ENCODE measurements at regions not wholly inside any gene's neighbourhood (a gene's known extent, or its start where the extent isn't known, plus 50 kb on each side); places are given as distances from the start of the nearest gene placed in this dataset.
"Not testable (repeated sequence)": the region's sequence is repeated elsewhere in the genome, so short reads cannot be mapped to it uniquely, and the experiment has no call there.

DNA sequence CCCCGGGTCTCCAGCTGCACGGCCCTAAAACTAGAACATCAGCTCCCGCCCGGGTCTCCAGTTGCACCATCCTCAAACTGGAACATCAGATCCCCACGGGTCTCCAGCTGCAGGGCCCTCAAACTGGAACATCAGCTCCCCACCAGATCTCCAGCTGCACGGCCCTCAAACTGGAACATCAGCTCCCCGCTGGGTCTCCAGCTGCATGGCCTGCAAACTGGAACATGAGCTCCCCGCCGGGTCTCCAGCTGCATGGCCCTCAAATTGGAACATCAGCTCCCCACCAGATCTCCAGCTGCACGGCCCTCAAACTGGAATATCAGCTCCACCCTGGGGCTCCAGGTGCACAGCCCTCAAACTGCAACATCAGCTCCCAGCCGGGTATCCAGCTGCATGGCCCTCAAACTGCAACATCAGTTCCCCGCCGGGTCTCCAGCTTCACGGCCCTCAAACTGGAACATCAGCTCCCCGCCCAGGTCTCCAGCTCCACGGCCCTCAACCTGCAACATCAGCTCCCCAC lies 93.5 kb upstream of the LPCAT1 start:
- TF ChIP-seq, protein P1, sequence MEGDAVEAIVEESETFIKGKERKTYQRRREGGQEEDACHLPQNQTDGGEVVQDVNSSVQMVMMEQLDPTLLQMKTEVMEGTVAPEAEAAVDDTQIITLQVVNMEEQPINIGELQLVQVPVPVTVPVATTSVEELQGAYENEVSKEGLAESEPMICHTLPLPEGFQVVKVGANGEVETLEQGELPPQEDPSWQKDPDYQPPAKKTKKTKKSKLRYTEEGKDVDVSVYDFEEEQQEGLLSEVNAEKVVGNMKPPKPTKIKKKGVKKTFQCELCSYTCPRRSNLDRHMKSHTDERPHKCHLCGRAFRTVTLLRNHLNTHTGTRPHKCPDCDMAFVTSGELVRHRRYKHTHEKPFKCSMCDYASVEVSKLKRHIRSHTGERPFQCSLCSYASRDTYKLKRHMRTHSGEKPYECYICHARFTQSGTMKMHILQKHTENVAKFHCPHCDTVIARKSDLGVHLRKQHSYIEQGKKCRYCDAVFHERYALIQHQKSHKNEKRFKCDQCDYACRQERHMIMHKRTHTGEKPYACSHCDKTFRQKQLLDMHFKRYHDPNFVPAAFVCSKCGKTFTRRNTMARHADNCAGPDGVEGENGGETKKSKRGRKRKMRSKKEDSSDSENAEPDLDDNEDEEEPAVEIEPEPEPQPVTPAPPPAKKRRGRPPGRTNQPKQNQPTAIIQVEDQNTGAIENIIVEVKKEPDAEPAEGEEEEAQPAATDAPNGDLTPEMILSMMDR (IDR thresholded peaks at IDR 0.05), result not testable (repeated sequence)
- not testable (repeated sequence) for TF ChIP-seq EP300, POLR2A, POLR2AphosphoS5 (IDR thresholded peaks at IDR 0.05)
